Ecto neural progenitor cell (in vitro differentiated cells): ENCODE measurements at regions not wholly inside any gene's neighbourhood (a gene's known extent, or its start where the extent isn't known, plus 50 kb on each side); places are given as distances from the start of the nearest gene placed in this dataset.
A peak's percentile ranks its signal among the peaks of the same experiment; 100 is the strongest.
"Not testable (repeated sequence)": the region's sequence is repeated elsewhere in the genome, so short reads cannot be mapped to it uniquely, and the experiment has no call there.

Experiments used
- DNase-seq: peaks from one replicate; pipeline ENCODE4 v3.0.0-alpha.2; 2018; ENCODE audit warnings: low spot score

DNA sequence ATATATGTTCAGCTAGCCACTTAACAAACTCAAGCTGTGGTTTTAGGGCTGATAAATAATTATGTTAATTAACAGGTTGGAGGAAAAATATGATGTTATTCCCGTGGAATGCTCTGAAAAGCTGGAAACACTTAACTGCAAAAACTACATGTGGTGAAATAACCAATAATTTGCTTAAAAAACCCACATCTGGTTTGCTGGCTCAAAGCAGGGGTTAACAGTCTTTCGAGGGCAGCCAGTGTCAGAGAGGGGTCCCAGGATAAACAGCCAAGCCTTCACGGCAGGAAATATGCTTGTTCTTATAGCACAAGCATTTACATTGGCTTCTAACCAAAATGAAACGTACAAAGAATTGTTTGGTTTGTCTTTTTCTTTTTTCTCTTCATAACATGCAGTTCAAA lies 254.0 kb upstream of the GAS1 start:
- DNase-seq, result no peak

DNA sequence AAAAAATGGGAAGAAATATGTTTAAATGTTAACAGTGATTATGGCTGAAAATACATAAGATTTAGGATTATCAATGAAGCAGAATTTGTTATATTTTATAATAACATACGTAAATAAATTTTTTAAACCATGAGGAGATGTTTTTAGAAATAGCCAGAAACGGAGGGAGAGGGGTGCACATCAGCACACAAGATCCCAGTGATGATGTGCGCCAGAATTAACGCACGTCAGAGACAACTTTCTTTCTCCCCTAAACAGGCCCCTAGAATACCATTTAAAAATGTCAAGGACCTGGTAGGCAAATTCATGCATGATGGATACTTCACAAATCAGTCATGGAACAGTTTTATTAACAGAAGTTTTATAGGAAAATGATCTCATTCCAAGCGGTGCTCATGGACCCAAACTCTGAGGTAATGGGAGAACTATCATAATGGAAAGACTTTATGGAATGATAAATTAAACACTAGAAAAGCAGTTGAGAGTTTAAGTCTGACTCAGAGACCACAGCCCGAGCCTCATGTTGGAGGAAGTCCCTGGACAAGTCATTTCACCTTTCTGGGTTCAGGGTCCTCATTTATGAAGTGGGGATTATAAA lies 258.9 kb upstream of the GAS1 start:
- no peak for DNase-seq

DNA sequence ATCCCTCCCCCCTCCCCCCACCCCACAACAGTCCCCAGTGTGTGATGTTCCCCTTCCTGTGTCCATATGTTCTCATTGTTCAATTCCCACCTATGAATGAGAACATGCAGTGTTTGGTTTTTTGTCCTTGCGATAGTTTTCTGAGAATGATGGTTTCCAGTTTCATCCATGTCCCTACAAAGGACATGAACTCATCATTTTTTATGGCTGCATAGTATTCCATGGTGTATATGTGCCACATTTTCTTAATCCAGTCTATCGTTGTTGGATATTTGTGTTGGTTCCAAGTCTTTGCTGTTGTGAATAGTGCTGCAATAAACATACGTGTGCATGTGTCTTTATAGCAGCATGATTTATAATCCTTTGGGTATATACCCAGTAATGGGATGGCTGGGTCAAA lies 263.4 kb upstream of the GAS1 start:
- not testable (repeated sequence) for DNase-seq

DNA sequence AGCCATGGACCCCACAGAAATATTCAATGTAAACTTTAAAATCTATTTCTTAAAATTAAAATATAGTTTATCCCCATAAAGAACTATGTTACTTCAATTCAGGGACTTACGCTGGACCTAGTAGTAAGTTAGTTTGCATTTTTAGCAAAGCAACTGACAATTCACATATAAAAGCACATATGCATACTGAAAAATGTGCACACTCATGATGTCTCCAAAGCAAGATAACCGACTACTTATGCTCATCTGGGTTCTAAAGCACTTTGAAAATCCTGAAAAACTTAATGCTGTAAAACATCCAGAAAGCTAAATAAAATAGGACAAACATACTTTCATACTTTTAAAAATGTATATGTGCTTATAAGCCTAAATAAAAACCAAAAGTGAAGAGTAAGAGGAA lies 264.4 kb upstream of the GAS1 start:
- no peak for DNase-seq

DNA sequence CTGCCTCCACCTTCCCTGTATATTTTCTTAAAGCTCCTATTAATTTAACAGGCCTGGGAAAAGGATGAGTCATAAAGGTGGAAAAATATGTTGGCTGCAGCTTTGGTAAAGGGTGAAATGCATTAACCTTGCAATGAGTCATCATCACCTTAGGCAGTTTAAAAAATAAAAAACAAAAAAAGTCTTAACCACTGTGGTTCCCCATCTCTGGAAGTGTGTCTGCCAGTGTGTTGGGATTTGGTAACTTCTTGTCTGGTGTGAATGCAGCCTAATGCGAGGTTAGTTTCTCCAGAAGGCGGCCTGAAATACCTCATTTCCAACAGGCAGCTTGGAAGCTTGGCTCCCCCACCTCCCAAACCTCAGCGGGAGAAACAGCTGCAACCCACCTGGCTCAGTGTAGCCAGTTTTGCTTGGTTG lies 265.3 kb upstream of the GAS1 start:
- DNase-seq, result no peak

DNA sequence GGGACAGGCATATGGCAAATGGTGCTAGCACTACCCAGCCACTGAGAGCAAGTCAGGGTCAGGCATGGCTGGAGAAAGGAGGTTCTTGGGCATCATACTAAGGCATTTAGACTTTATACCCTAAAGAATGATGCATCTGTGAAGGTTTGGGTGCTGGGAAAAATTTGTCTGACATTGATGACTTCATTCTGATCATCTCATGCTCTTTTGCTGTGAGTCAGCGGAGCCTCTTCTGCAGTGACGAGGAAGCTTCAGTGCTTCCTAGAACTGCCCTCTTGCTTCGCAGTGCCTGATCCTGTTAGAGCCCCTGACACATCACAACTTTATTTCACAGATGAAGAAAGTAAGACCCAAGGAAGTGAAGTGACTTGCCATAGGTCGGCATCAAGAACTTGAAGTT lies 266.6 kb upstream of the GAS1 start:
- no peak for DNase-seq

DNA sequence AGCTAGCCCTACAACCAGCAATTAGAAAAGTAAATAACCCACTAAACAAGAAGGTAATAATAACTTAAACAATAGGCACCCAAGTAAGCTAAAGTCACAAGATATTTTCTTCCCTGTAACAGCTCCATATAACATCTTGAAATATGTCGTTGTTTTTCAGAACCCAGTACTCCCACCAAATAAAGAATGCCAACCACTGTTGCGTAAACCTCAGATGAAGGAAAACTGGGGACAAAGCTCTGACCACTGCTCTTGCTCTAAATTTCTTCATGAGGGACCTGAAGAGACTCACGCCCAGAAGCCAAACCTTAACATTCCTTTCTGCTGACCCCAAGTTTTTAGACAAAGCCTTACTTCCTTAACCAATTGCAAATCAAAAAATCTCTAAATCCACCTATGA lies 267.7 kb upstream of the GAS1 start:
- no peak for DNase-seq

DNA sequence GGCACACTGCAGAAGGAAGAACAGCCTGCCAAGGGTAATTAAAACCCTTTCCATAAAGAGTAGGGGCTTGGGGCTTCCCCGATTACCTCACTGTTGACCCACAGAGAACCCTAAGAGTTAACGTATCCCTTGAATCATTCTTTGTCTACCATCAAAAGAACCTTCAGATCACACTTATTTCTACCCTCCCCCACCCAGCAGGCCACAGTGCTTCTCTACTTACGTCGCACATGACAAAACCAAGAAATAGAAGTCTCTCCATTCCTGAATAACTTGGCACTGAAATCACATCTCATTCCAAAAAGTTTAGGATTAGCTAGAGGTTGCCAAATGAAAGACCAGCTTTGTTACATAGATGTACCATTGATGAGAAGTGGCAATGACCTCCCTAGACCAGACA lies 268.7 kb upstream of the GAS1 start:
- DNase-seq, result no peak

DNA sequence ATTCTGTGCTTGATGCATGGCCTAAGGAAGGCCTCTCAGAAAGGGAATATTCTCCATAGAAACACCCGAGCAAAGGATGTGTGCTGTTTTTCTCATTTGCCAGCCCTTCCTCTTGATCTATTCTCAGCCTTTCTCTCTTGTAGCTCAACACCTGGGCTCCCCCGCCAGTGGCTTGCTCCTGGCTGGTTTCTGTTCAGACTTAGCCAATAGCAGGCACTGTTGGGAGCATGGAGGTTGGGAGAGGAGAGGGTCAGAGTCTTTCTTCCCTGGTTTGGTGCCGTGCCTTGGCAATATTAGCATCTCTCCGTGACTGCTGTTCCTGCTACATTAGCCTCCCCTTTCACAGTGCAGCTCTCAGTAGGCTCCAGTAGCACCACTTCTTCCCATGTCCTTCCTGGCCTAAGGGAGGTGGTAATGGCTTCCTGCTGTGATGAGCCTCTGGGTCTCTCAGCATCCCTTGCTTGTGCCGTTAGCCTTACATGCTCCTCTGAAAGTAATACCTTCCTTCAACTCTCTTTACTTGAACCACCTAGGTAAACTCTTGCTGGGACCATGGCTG lies 269.7 kb upstream of the GAS1 start:
- no peak for DNase-seq

DNA sequence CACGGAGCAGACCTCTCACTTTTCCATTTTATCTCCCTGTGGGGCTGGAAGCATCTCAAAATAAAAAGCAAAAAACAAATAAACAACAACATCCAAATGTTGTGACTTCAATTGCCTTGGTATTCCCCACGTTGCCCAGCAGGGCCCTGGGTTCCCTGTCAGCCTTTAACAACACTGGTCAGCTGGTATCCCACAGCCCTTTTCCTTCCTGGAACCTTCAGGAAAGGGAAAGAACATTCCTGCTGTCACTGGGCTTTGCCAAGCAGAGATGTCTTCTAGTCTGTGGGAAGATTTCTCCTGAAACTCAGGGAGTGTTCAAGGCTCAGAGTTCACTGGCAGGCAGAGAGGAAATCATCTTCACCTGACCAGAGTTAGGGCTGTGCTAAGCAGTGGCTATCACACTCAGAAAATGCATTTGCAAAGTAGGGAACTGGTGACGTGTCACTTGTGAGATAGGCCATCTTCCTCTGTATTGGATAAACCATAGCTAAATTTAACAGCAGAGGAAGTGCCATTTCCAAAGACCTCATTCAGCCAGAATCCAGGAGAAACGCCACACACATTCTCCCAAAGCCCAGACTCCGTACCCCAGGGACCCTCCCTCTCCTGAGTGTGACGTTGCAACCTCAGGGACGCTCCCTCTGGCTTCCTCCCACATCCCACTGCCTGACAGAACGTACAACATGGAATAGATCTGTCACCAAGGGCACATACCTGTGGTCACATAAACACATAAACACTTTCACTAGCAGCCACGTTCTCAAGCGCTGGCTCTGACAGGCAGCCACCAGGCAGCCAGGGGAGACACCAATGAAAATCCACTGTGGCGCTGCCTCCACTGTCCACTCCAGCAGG lies 274.0 kb upstream of the DAPK1 start:
- no peak for DNase-seq

DNA sequence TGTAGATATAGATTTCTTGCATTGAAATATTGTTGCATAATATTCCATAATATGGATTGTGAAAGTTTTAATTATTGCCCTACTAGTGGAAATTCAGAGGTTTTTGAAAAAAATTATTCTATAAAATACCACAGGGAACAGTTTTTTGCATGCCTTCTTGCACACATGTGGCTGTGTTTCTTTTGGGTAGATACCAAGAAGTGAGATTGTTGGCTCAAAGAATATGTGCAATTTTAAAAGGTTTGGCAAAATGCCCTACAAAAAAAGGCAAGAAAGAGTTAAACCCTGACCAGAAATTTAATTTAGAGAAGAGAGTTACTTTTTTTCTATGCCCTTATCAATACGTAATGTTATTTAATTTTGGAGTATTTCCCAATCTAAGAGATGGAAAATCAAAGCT lies 270.8 kb upstream of the DAPK1 start:
- no peak for DNase-seq

DNA sequence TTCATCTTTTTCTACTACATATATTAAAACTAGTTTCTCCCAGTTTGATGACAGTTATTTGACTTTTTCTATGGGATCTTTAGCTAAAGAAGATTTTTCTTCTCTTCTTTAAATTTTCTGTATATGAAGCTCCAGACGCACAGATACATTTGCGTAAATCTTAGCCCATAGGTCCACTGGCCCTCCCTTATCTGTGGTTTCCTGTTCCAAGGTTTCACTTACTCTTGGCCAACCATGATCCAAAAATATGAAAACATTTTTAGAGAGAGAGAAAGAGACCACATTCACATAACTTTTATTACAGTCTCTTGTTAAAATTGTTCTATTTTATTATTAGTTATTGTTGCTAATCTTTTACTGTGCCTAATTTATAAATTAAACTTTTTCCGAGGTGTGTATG lies 270.2 kb upstream of the DAPK1 start:
- no peak for DNase-seq

DNA sequence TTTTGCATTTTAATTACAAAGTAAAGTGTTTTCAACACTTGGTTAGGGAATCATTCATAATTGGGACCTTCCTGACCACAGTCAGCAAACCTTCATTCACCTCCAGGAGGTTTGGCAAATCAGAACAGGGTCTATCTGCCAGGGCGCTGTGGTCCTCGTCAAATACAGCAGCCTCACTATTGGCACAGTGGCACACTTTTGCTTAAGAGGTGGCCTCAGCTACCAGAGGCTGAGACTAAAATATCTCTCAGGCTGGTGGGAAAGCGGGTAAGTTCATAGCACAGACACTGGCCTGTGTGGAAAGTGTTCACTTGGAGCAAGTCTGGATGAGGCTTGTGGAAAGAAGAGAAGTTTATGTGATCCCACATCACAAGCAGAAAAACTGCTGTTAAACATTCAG lies 268.6 kb upstream of the DAPK1 start:
- no peak for DNase-seq

DNA sequence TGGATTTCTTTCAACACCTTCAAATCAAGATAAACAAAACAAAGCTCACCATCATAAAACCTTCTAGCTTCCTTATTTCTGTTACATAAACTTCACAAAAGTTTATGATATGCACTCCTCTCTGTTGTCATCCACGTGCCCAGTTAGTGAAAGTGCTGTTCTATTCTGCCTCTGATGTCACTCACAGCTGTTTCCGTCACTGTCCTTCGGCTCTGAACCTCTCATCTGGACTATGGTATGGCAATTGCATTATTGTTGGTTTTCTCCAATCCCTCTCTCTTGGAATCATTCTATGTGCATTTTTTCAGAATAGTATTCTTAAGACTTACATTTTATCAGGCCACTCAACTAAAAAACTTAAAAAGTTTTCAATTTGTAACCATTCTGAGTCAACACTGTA lies 264.2 kb upstream of the DAPK1 start:
- no peak for DNase-seq

DNA sequence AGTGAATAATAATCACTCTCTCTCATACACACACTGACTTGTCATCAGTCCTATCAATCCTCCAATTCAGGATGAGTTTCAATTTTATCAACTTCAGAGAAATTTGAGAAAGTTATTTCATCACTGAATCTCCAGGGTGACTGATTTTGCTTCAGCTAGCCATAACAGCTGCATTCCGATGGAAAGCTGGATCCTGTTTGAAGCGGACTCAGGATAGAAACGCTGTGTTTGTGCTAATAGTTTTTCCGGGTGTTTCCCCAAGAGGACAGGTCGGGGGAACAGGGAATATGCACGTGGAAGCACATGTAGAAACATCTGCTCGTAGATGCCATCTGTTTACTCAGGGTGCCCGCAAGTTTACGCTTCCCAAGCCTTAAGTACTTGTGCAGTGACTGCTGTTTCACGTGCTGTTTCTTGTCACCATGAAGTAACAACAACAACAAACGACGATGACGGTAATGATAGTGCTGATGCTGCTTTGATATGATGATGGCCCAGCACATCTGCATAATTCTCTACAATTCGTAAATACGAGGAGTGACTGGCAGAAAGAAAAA lies 263.7 kb upstream of the DAPK1 start:
- peak; percentile 29 for DNase-seq

DNA sequence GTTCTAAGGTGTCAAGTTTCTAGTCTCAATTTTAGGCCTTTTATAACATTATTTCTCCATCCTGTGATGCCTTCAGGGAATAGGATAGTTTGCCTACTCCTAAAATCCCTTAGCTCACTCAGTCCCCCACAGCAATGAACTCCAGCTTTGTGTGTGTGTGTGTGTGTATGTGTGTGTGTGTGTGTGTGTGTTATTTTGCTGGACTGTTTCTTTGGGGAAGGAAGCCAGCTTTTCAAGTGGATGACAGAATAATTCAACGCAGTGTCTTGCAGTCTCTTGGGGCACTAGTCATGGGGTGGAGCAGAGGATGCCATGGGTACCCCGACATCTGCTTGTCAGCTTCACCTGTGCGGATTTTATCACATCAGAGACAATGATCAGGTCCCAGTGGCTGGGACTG lies 262.8 kb upstream of the DAPK1 start:
- no peak for DNase-seq

DNA sequence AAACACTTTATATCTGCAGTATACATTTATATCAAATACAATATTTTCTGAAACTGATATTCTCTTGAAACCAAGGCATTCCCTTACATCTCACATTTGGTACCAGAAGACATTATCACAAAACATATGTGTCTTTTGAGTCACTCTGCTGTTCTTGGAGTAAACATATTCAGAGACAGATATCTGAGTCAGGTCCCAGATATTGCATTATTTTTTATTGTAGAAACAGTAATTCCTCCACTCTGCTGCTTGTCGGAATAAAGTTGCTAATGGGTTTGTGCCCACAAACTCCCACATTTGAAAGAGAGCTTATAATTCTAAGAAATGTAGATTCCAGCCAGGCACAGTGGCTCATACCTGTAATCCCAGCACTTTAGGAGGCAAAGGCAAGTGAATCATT lies 261.1 kb upstream of the DAPK1 start:
- no peak for DNase-seq

DNA sequence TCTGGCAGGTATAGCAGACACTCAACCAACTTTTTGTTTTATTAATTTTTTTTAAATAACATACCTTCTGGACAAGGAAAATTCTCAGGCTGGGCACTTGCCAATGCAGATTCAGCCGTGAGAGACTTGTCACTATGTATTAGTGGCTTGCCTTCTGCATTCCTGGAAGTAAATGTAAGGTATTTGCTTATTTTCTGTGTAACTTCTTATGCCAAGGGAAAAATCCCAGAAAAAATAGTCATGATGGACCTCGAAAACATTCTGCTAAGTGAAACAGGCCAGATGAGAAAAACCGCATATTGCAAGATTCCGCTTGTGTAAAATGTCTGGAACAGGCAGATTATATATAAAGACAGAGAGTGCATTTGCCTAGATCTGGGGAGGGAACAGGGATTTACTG lies 260.3 kb upstream of the DAPK1 start:
- DNase-seq, result no peak

DNA sequence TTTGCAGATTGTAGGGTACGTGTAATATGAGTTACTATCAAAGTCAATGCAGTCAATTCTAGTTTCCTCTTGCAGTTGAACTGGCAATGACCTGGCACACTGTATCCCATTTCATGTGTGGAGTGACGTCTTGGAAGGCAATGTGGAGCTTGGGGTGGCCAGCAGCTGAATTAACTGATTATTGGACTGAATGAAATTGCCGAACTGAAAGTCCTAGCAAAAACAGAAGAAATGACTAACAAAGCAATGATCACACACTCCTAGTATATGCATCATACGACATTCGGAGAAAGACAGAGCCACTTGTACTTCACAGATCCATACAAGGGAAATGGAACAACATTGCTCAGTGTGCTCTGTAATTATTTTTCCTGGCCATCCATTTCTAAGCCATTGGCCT lies 259.1 kb upstream of the DAPK1 start:
- DNase-seq, result no peak

DNA sequence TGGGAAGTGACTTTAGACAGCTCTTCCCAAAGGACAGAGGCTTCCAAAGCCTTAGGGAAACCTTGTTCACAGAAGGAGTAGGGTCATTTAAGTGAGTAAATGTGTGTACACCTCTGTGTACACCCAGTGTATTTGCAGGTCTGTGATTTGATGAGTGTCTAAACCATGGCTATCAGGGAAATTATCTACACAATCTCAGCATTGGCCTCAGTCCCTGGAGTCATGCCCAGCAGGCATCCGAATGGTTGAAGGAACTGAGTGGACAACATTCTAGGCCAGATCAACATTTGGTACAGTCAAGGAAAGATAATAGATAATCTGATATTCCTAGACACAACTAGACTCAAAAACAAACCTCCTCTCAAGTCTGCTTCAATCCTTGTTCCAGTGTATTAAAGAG lies 258.4 kb upstream of the DAPK1 start:
- DNase-seq, result no peak

DNA sequence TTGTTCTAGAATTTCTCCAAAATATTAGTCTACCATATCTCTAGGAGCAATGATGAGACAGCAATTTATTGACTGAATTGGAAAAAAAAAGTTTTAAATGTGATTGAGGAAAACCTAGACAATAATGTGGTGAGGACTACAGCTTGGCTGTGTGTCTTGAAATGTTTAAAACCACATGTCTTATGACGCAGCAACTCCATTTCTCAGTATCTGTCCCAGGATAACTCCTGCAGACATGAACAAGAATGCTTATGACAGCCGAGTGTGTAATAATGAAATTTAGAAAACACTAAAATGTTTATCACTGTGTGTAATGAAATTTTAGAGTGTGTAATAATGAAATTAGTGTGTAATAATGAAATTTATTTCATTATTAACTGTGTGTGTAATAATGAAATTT lies 254.1 kb upstream of the DAPK1 start:
- no peak for DNase-seq

DNA sequence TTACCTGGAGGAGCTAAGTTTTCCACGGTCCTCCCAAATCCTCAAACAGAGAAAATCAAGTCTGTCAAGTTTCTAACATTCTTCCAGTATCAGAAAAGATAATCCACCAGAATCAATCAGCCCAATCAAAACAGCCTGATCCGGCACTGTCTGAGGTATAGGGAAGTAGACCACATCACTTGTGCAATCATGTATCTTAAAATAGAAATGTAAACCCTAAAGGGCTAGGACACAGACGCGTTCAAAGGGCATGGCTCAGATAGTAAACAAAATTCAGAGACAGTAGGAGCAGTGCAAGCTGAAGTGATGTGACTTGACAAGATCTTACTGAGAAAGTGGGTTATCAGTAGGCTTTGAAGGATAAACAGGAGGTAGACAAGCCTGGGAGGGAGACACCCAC lies 252.4 kb upstream of the DAPK1 start:
- no peak for DNase-seq

DNA sequence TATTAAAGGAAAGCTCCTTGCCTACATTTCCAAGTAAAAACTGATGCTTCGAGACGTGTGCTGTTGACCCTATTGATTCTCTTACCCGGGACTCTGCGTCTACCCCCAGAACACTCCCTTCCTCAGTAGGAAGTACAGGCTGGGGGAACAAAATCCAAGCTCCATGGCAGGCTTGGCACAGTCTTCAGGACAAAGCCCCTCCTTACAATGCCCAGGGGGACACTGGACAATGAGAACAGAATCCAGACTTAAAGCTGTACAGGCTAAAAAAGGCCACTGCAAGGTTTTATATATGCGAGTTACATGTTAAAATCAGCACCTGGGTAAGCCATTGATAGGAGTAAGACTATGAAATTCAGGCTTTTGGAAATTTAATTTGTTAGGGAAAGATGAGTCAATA lies 250.6 kb upstream of the DAPK1 start:
- no peak for DNase-seq
